ENCODE measurements at regions not wholly inside any gene's neighbourhood (a gene's known extent, or its start where the extent isn't known, plus 50 kb on each side); places are given as distances from the start of the nearest gene placed in this dataset.
"Not testable (repeated sequence)": the region's sequence is repeated elsewhere in the genome, so short reads cannot be mapped to it uniquely, and the experiment has no call there.

DNA sequence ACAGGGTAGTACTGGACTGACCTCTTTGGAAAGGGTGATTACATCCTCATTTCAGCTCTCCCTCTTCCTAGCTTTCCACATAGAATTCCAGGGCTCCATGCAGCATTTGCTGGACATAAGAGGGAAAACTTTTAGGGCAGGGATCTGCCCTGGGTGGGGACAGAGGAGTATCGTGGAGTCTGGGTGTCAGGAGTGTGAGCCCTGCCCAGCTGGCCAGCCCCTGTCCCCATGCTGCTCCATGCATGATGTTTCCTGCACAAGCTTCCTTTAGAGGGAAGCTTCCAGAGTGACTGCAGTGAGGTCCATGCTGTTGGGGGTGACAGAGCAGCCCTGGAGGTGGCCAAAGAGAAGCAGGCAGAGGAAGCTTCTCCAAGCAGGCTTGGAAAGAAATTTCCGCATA, 214.5 kb downstream of the POTEH start:
- TF ChIP-seq, protein P1, sequence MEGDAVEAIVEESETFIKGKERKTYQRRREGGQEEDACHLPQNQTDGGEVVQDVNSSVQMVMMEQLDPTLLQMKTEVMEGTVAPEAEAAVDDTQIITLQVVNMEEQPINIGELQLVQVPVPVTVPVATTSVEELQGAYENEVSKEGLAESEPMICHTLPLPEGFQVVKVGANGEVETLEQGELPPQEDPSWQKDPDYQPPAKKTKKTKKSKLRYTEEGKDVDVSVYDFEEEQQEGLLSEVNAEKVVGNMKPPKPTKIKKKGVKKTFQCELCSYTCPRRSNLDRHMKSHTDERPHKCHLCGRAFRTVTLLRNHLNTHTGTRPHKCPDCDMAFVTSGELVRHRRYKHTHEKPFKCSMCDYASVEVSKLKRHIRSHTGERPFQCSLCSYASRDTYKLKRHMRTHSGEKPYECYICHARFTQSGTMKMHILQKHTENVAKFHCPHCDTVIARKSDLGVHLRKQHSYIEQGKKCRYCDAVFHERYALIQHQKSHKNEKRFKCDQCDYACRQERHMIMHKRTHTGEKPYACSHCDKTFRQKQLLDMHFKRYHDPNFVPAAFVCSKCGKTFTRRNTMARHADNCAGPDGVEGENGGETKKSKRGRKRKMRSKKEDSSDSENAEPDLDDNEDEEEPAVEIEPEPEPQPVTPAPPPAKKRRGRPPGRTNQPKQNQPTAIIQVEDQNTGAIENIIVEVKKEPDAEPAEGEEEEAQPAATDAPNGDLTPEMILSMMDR (IDR thresholded peaks at IDR 0.05; ENCODE audit: borderline replicate concordance, extremely low read depth, low read length, poor library complexity, severe bottlenecking): not testable (repeated sequence)
- TF ChIP-seq EZH2 (IDR thresholded peaks at IDR 0.05; ENCODE audit: borderline replicate concordance, low read depth, low read length, severe bottlenecking): not testable (repeated sequence)

Measured in DND-41 (cell line).